ENCODE measurements at regions not wholly inside any gene's neighbourhood (a gene's known extent, or its start where the extent isn't known, plus 50 kb on each side); places are given as distances from the start of the nearest gene placed in this dataset.

GRCh38 chr13:33490461-33491327 lies 205.1 kb upstream of the STARD13 start:
- TF ChIP-seq CTCF (IDR thresholded peaks at IDR 0.05): no peak
- ATAC-seq: no peak
- H3K4me3 ChIP-seq: no peak overlapping the region
- intact Hi-C loops (cut with DNase I): no loop called here
- no peaks in the 10 kb centered on the region for H3K36me3 ChIP-seq
- DNase-seq: peak; percentile 34
- no peak overlapping the region for H3K27ac ChIP-seq
- no peaks in the 10 kb centered on the region for H3K4me1 ChIP-seq
- no peaks in the 10 kb centered on the region for H3K9me3 ChIP-seq
- no peaks in the 10 kb centered on the region for H3K27me3 ChIP-seq

- no peaks in the 10 kb centered on the region for H3K27me3 ChIP-seq
- H3K9me3 ChIP-seq: no peaks in the 10 kb centered on the region
- H3K4me1 ChIP-seq: no peaks in the 10 kb centered on the region
- intact Hi-C loops (cut with DNase I): no loop called here
- no peaks in the 10 kb centered on the region for H3K36me3 ChIP-seq
- ATAC-seq (no peak), DNase-seq (no peak)
- H3K4me3 ChIP-seq: no peak overlapping the region
- no peak for TF ChIP-seq CTCF (IDR thresholded peaks at IDR 0.05)
- H3K27ac ChIP-seq: no peak overlapping the region
These were observed 208.3 kb upstream of the STARD13 start for GRCh38 chr13:33493672-33494365.

GRCh38 chr13:33494596-33495204 lies 209.1 kb upstream of the STARD13 start:
- Histone ChIP-seq H3K27ac (peak overlapping the region; percentile 45), H3K27me3 (no peaks in the 10 kb centered on the region), H3K36me3 (no peaks in the 10 kb centered on the region), H3K4me1 (no peaks in the 10 kb centered on the region), H3K4me3 (no peak overlapping the region), H3K9me3 (no peaks in the 10 kb centered on the region)
- ATAC-seq: peak; percentile 50
- no peak for DNase-seq
- no peak for TF ChIP-seq CTCF (IDR thresholded peaks at IDR 0.05)
- intact Hi-C loops (cut with DNase I): no loop called here

- no peaks in the 10 kb centered on the region for H3K27me3 ChIP-seq
- ATAC-seq: no peak
- TF ChIP-seq CTCF (IDR thresholded peaks at IDR 0.05): no peak
- intact Hi-C loops (cut with DNase I): no loop called here
- no peaks in the 10 kb centered on the region for H3K9me3 ChIP-seq
- DNase-seq: no peak
- no peaks in the 10 kb centered on the region for H3K36me3 ChIP-seq
- H3K4me1 ChIP-seq: no peaks in the 10 kb centered on the region
- H3K4me3 ChIP-seq: no peak overlapping the region
- no peak overlapping the region for H3K27ac ChIP-seq
These were observed 210.8 kb upstream of the STARD13 start for GRCh38 chr13:33496336-33496735.

- no peak for DNase-seq
- Histone ChIP-seq H3K4me1 (no peaks in the 10 kb centered on the region), H3K27ac (peak overlapping the region; percentile 37), H3K27me3 (no peaks in the 10 kb centered on the region), H3K4me3 (no peak overlapping the region), H3K36me3 (no peaks in the 10 kb centered on the region), H3K9me3 (no peaks in the 10 kb centered on the region)
- no peak for ATAC-seq
- TF ChIP-seq CTCF (IDR thresholded peaks at IDR 0.05): no peak
- intact Hi-C loops (cut with DNase I): no loop called here
These were observed 211.7 kb upstream of the STARD13 start for GRCh38 chr13:33497146-33497845.

All from upper lobe of right lung (tissue), 1 donor.